Hepatocyte (in vitro differentiated cells): ENCODE measurements at regions not wholly inside any gene's neighbourhood (a gene's known extent, or its start where the extent isn't known, plus 50 kb on each side); places are given as distances from the start of the nearest gene placed in this dataset.

Experiments
- CTCF ChIP-seq: fragments of 200-600 bp; sonication (generic); IDR thresholded peaks from 2 replicates; pipeline ENCODE4 v1.5.1; 2016; ENCODE audit warnings: antibody characterized with exemption, mild to moderate bottlenecking; ENCODE audit not compliant: poor library complexity
- EZH2 ChIP-seq: fragments of 200-600 bp; sonication (generic); IDR thresholded peaks from 2 replicates; pipeline ENCODE4 v1.6.1; 2016; ENCODE audit warnings: antibody characterized with exemption, mild to moderate bottlenecking, borderline replicate concordance
- EZH2phosphoT487 ChIP-seq: fragments of 200-600 bp; sonication (generic); IDR thresholded peaks from one replicate; pipeline ENCODE4 v1.6.1; 2018; ENCODE audit warnings: antibody characterized with exemption, mild to moderate bottlenecking, low read depth, moderate library complexity; ENCODE audit not compliant: unreplicated experiment, severe bottlenecking

DNA sequence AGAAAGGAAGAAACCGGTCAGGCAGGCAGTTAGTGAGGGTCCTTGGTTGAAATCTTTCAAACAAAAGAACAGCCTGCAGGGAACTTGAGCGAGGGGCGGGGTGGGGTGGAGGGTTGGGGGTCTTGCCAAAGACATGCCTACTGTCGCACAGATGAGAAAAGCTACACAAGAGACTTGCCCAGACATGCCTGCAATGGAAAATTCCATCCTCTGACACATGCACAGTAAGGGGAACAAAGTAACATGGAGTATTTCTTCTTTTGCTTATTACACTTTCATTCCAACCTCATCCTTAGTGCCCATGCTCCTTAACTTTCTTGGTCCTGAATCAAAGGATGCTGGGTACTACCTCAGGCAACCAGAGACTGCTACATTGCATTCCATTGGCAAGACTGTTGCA, 1491.2 kb downstream of the STIM2 start:
- TF ChIP-seq CTCF (no peak), EZH2 (no peak), EZH2phosphoT487 (no peak)
